Calu3 (cell line): ENCODE measurements at regions not wholly inside any gene's neighbourhood (a gene's known extent, or its start where the extent isn't known, plus 50 kb on each side); places are given as distances from the start of the nearest gene placed in this dataset.

Experiments used
- BruUV-seq: library from RNA; stranded (reverse); fragments of 400-500 nt; replicated peaks from 2 replicates; lab custom pipeline; 2021; lab: Mats Ljungman, UMichigan
- CTCF ChIA-PET: fragments of 300-600 bp; sonication (Branson Sonifier 250); formaldehyde crosslinking; loops from one replicate; lab custom pipeline; 2022; ENCODE audit warnings: antibody characterized with exemption; lab: Charles Lee
- DNase-seq: peaks from one replicate; pipeline ENCODE4 v3.0.0; 2022
- H3K27ac Mint-ChIP-seq: one replicate; pipeline ENCODE4 v1.8.0; 2022; ENCODE audit warnings: mixed read lengths; ENCODE audit not compliant: unreplicated experiment
- H3K27me3 Mint-ChIP-seq: one replicate; pipeline ENCODE4 v1.8.0; 2022; ENCODE audit warnings: mixed read lengths; ENCODE audit not compliant: unreplicated experiment
- H3K36me3 Mint-ChIP-seq: one replicate; pipeline ENCODE4 v1.8.0; 2022; ENCODE audit warnings: mild to moderate bottlenecking, moderate library complexity, mixed read lengths; ENCODE audit not compliant: insufficient read depth, unreplicated experiment
- H3K4me1 Mint-ChIP-seq: one replicate; pipeline ENCODE4 v1.8.0; 2022; ENCODE audit warnings: mild to moderate bottlenecking, low read depth, mixed read lengths; ENCODE audit not compliant: unreplicated experiment
- H3K4me3 Mint-ChIP-seq: one replicate; pipeline ENCODE4 v1.8.0; 2022; ENCODE audit warnings: mild to moderate bottlenecking, low read depth, moderate library complexity, mixed read lengths; ENCODE audit not compliant: unreplicated experiment
- H3K9me3 Mint-ChIP-seq: one replicate; pipeline ENCODE4 v1.8.0; 2022; ENCODE audit warnings: low read depth, mixed read lengths; ENCODE audit not compliant: unreplicated experiment
- CTCF ChIP-seq: fragments of 200-600 bp; IDR thresholded peaks from one replicate; pipeline ENCODE4 v1.8.0; 2022; ENCODE audit warnings: antibody characterized with exemption; ENCODE audit not compliant: unreplicated experiment
- intact Hi-C: fragments of 100-400 bp; cut with micrococcal nuclease; formaldehyde crosslinking; loops from one replicate; pipeline ENCODE4 v1.10.0; 2022; ENCODE audit not compliant: unreplicated experiment

- Mint-ChIP-seq H3K4me3 (no peak overlapping the region), H3K27ac (no peak overlapping the region), H3K36me3 (no peaks in the 10 kb centered on the region), H3K9me3 (no peaks in the 10 kb centered on the region), H3K4me1 (no peaks in the 10 kb centered on the region), H3K27me3 (no peaks in the 10 kb centered on the region)
- CTCF ChIA-PET: no interaction called here
- no TSS peak for BruUV-seq
- intact Hi-C loops: no loop called here
- TF ChIP-seq CTCF: no peak
- no peak for DNase-seq
Measured at GRCh38 chr18:28711096-28711495, 534.2 kb upstream of the CDH2 start.

GRCh38 chr18:28707006-28707405, 530.1 kb upstream of the CDH2 start:
- CTCF ChIA-PET: no interaction called here
- H3K9me3 Mint-ChIP-seq: no peaks in the 10 kb centered on the region
- no peaks in the 10 kb centered on the region for H3K4me1 Mint-ChIP-seq
- H3K4me3 Mint-ChIP-seq: no peak overlapping the region
- BruUV-seq: no TSS peak
- TF ChIP-seq CTCF: no peak
- H3K36me3 Mint-ChIP-seq: no peaks in the 10 kb centered on the region
- no peaks in the 10 kb centered on the region for H3K27me3 Mint-ChIP-seq
- intact Hi-C loops: no loop called here
- H3K27ac Mint-ChIP-seq: no peak overlapping the region
- DNase-seq: no peak

GRCh38 chr18:28706397-28706796, 529.5 kb upstream of the CDH2 start:
- no peaks in the 10 kb centered on the region for H3K9me3 Mint-ChIP-seq
- BruUV-seq: no TSS peak
- no peak for DNase-seq
- intact Hi-C loops: no loop called here
- CTCF ChIA-PET: no interaction called here
- TF ChIP-seq CTCF: no peak
- no peaks in the 10 kb centered on the region for H3K4me1 Mint-ChIP-seq
- H3K27ac Mint-ChIP-seq: no peak overlapping the region
- H3K36me3 Mint-ChIP-seq: no peaks in the 10 kb centered on the region
- no peaks in the 10 kb centered on the region for H3K27me3 Mint-ChIP-seq
- H3K4me3 Mint-ChIP-seq: no peak overlapping the region

GRCh38 chr18:28705482-28705881, 528.6 kb upstream of the CDH2 start:
- H3K36me3 Mint-ChIP-seq: no peaks in the 10 kb centered on the region
- BruUV-seq: no TSS peak
- no peaks in the 10 kb centered on the region for H3K27me3 Mint-ChIP-seq
- no peak for TF ChIP-seq CTCF
- CTCF ChIA-PET: no interaction called here
- no peaks in the 10 kb centered on the region for H3K4me1 Mint-ChIP-seq
- H3K4me3 Mint-ChIP-seq: no peak overlapping the region
- H3K27ac Mint-ChIP-seq: no peak overlapping the region
- intact Hi-C loops: no loop called here
- DNase-seq: no peak
- no peaks in the 10 kb centered on the region for H3K9me3 Mint-ChIP-seq

- H3K27me3 Mint-ChIP-seq: no peaks in the 10 kb centered on the region
- DNase-seq: no peak
- H3K4me3 Mint-ChIP-seq: no peak overlapping the region
- intact Hi-C loops: no loop called here
- no peaks in the 10 kb centered on the region for H3K9me3 Mint-ChIP-seq
- TF ChIP-seq CTCF: no peak
- CTCF ChIA-PET: no interaction called here
- BruUV-seq: no TSS peak
- no peaks in the 10 kb centered on the region for H3K36me3 Mint-ChIP-seq
- H3K4me1 Mint-ChIP-seq: no peaks in the 10 kb centered on the region
- no peak overlapping the region for H3K27ac Mint-ChIP-seq
Measured at GRCh38 chr18:28692337-28692736, 515.4 kb upstream of the CDH2 start.
